NT2/D1 (cell line): ENCODE measurements at regions not wholly inside any gene's neighbourhood (a gene's known extent, or its start where the extent isn't known, plus 50 kb on each side); places are given as distances from the start of the nearest gene placed in this dataset.
A peak's percentile ranks its signal among the peaks of the same experiment; 100 is the strongest.

Experiments
- DNase-seq: peaks from one replicate; pipeline ENCODE4 v3.0.0-alpha.2; 2011; ENCODE audit warnings: low read depth, low spot score
- H3K27me3 ChIP-seq: 2 replicates; pipeline ENCODE4 v1.6.0; 2011; ENCODE audit warnings: mild to moderate bottlenecking; ENCODE audit not compliant: insufficient read length, insufficient read depth
- H3K36me3 ChIP-seq: 2 replicates; pipeline ENCODE4 v1.6.1; 2011; ENCODE audit warnings: mild to moderate bottlenecking, low read length, mixed read lengths; ENCODE audit not compliant: insufficient read depth, insufficient read length
- H3K4me1 ChIP-seq: 2 replicates; pipeline ENCODE4 v1.5.1; 2011; ENCODE audit not compliant: insufficient read depth, insufficient read length
- H3K4me3 ChIP-seq: 2 replicates; pipeline ENCODE4 v1.5.1; 2011; ENCODE audit warnings: low read depth; ENCODE audit not compliant: insufficient read length
- H3K9ac ChIP-seq: 2 replicates; pipeline ENCODE4 v1.6.0; 2011; ENCODE audit warnings: low read depth; ENCODE audit not compliant: insufficient read length
- H3K9me3 ChIP-seq: 2 replicates; pipeline ENCODE4 v1.5.1; 2011; ENCODE audit warnings: mild to moderate bottlenecking, low read length; ENCODE audit not compliant: insufficient read depth
- SUZ12 ChIP-seq: IDR thresholded peaks from 2 replicates; pipeline ENCODE4 v1.6.1; 2011; ENCODE audit not compliant: insufficient read length, insufficient read depth; ENCODE audit errors: extremely low read depth
- YY1 ChIP-seq: IDR thresholded peaks from 2 replicates; pipeline ENCODE4 v1.6.1; 2011; ENCODE audit not compliant: insufficient read length, insufficient read depth
- ZNF274 ChIP-seq: IDR thresholded peaks from 2 replicates; pipeline ENCODE4 v1.6.1; 2011; ENCODE audit warnings: mild to moderate bottlenecking, low read depth, low read length

- peaks cover 5% of the 10 kb centered on the region for H3K4me1 ChIP-seq
These were observed 116.4 kb downstream of the IRS2 start for GRCh38 chr13:109669956-109670355.

GRCh38 chr13:109669234-109669612 is 117.2 kb downstream of the IRS2 start:
- Histone ChIP-seq H3K9ac (no peak overlapping the region), H3K27me3 (peaks cover 85% of the 10 kb centered on the region), H3K4me1 (peaks cover 5% of the 10 kb centered on the region), H3K36me3 (no peaks in the 10 kb centered on the region), H3K9me3 (no peaks in the 10 kb centered on the region), H3K4me3 (no peak overlapping the region)
- DNase-seq = no peak
- TF ChIP-seq SUZ12 (no peak), YY1 (no peak), ZNF274 (no peak)

More at GRCh38 chr13:109669956-109670355, 116.4 kb downstream of the IRS2 start:
- no peak overlapping the region for H3K4me3 ChIP-seq
- peaks cover 81% of the 10 kb centered on the region for H3K27me3 ChIP-seq
- no peak overlapping the region for H3K9ac ChIP-seq
- no peaks in the 10 kb centered on the region for H3K9me3 ChIP-seq
- TF ChIP-seq ZNF274 (no peak), SUZ12 (no peak), YY1 (no peak)
- H3K36me3 ChIP-seq = no peaks in the 10 kb centered on the region
- DNase-seq = no peak

- Histone ChIP-seq H3K9ac (no peak overlapping the region), H3K36me3 (no peaks in the 10 kb centered on the region), H3K27me3 (peaks cover 85% of the 10 kb centered on the region), H3K9me3 (no peaks in the 10 kb centered on the region), H3K4me3 (no peak overlapping the region), H3K4me1 (peaks cover 5% of the 10 kb centered on the region)
- no peak for DNase-seq
- TF ChIP-seq ZNF274 (no peak), SUZ12 (no peak), YY1 (no peak)
These were observed 117.8 kb downstream of the IRS2 start for GRCh38 chr13:109668433-109669233.

GRCh38 chr13:109667807-109668291 is 118.5 kb downstream of the IRS2 start:
- Histone ChIP-seq H3K4me3 (no peak overlapping the region), H3K9me3 (no peaks in the 10 kb centered on the region), H3K27me3 (peaks cover 87% of the 10 kb centered on the region), H3K36me3 (no peaks in the 10 kb centered on the region), H3K9ac (no peak overlapping the region), H3K4me1 (peaks cover 5% of the 10 kb centered on the region)
- TF ChIP-seq YY1 (no peak), SUZ12 (no peak), ZNF274 (no peak)
- peak; percentile 25 for DNase-seq

- no peaks in the 10 kb centered on the region for H3K36me3 ChIP-seq
- H3K9me3 ChIP-seq = no peaks in the 10 kb centered on the region
- no peak overlapping the region for H3K4me3 ChIP-seq
- no peak overlapping the region for H3K9ac ChIP-seq
- DNase-seq = no peak
- peaks cover 86% of the 10 kb centered on the region for H3K27me3 ChIP-seq
- TF ChIP-seq ZNF274 (no peak), YY1 (no peak), SUZ12 (no peak)
- peaks cover 5% of the 10 kb centered on the region for H3K4me1 ChIP-seq
These were observed 119.3 kb downstream of the IRS2 start for GRCh38 chr13:109667056-109667455.

GRCh38 chr13:109666656-109667055 is 119.7 kb downstream of the IRS2 start:
- no peak for TF ChIP-seq YY1
- TF ChIP-seq ZNF274 = no peak
- TF ChIP-seq SUZ12 = no peak
- Histone ChIP-seq H3K36me3 (no peaks in the 10 kb centered on the region), H3K9me3 (no peaks in the 10 kb centered on the region), H3K9ac (no peak overlapping the region), H3K4me1 (peaks cover 5% of the 10 kb centered on the region), H3K4me3 (no peak overlapping the region), H3K27me3 (peaks cover 86% of the 10 kb centered on the region)
- DNase-seq = no peak

GRCh38 chr13:109665781-109666249 is 120.6 kb downstream of the IRS2 start:
- Histone ChIP-seq H3K36me3 (no peaks in the 10 kb centered on the region), H3K9ac (no peak overlapping the region), H3K4me3 (no peak overlapping the region), H3K4me1 (peaks cover 5% of the 10 kb centered on the region), H3K27me3 (peaks cover 86% of the 10 kb centered on the region), H3K9me3 (no peaks in the 10 kb centered on the region)
- TF ChIP-seq SUZ12 (no peak), YY1 (no peak), ZNF274 (no peak)
- no peak for DNase-seq
